HG03565 (cell line): ENCODE measurements at regions not wholly inside any gene's neighbourhood (a gene's known extent, or its start where the extent isn't known, plus 50 kb on each side); places are given as distances from the start of the nearest gene placed in this dataset.

Source experiments
- ATAC-seq: cut with Tn5 transposase; IDR thresholded peaks from one replicate; pipeline ENCODE4 v1.9.1; 2021; ENCODE audit warnings: mild to moderate bottlenecking, moderate library complexity; ENCODE audit not compliant: unreplicated experiment

- ATAC-seq: no peak
Measured at GRCh38 chrX:43481576-43481975, 174.5 kb upstream of the MAOA start.

- no peak for ATAC-seq
Measured at GRCh38 chrX:43493756-43494155, 162.3 kb upstream of the MAOA start.

- ATAC-seq: no peak
Measured at GRCh38 chrX:43500246-43500645, 155.9 kb upstream of the MAOA start.

GRCh38 chrX:43500996-43501694, 155.0 kb upstream of the MAOA start:
- ATAC-seq: no peak

- no peak for ATAC-seq
Measured at GRCh38 chrX:43504394-43504793, 151.7 kb upstream of the MAOA start.

- no peak for ATAC-seq
Measured at GRCh38 chrX:43505769-43506168, 150.3 kb upstream of the MAOA start.

GRCh38 chrX:43508694-43509093, 147.4 kb upstream of the MAOA start:
- ATAC-seq: no peak

- no peak for ATAC-seq
Measured at GRCh38 chrX:43510209-43510608, 145.9 kb upstream of the MAOA start.

- ATAC-seq: no peak
Measured at GRCh38 chrX:43513085-43513484, 143.0 kb upstream of the MAOA start.

- ATAC-seq: no peak
Measured at GRCh38 chrX:43514820-43515219, 141.3 kb upstream of the MAOA start.

- ATAC-seq: no peak
Measured at GRCh38 chrX:43522582-43522981, 133.5 kb upstream of the MAOA start.

GRCh38 chrX:43525901-43526610, 130.0 kb upstream of the MAOA start:
- no peak for ATAC-seq

GRCh38 chrX:43526878-43527277, 129.2 kb upstream of the MAOA start:
- ATAC-seq: no peak

GRCh38 chrX:43527801-43528200, 128.3 kb upstream of the MAOA start:
- ATAC-seq: no peak

GRCh38 chrX:43530837-43531236, 125.3 kb upstream of the MAOA start:
- ATAC-seq: no peak

GRCh38 chrX:43540318-43540717, 115.8 kb upstream of the MAOA start:
- no peak for ATAC-seq

GRCh38 chrX:43551590-43551989, 104.5 kb upstream of the MAOA start:
- ATAC-seq: no peak

GRCh38 chrX:43552156-43552555, 103.9 kb upstream of the MAOA start:
- no peak for ATAC-seq

GRCh38 chrX:43552703-43553102, 103.4 kb upstream of the MAOA start:
- no peak for ATAC-seq

GRCh38 chrX:43553257-43553656, 102.8 kb upstream of the MAOA start:
- ATAC-seq: no peak

- ATAC-seq: no peak
Measured at GRCh38 chrX:43556207-43556606, 99.9 kb upstream of the MAOA start.

GRCh38 chrX:43557792-43558191, 98.3 kb upstream of the MAOA start:
- no peak for ATAC-seq

- no peak for ATAC-seq
Measured at GRCh38 chrX:43559644-43560043, 96.5 kb upstream of the MAOA start.
